Adipocyte (in vitro differentiated cells): ENCODE measurements at regions not wholly inside any gene's neighbourhood (a gene's known extent, or its start where the extent isn't known, plus 50 kb on each side); places are given as distances from the start of the nearest gene placed in this dataset.

Source experiments
- DNase-seq: peaks from one replicate; pipeline ENCODE4 v3.0.0-alpha.2; 2015; ENCODE audit warnings: low read depth
- H3K27me3 ChIP-seq: replicated peaks from 2 replicates; pipeline ENCODE4 v1.7.0; 2013; ENCODE audit warnings: mild to moderate bottlenecking, low read length, moderate library complexity; ENCODE audit not compliant: control insufficient read depth, insufficient read depth
- H3K36me3 ChIP-seq: 2 replicates; pipeline ENCODE4 v1.7.0; 2013; ENCODE audit warnings: low read length, mild to moderate bottlenecking, moderate library complexity; ENCODE audit not compliant: control insufficient read depth, insufficient read depth, severe bottlenecking
- H3K4me1 ChIP-seq: 2 replicates; pipeline ENCODE4 v1.7.0; 2013; ENCODE audit warnings: mild to moderate bottlenecking, low read length, moderate library complexity; ENCODE audit not compliant: control insufficient read depth, insufficient read depth
- H3K4me3 ChIP-seq: 2 replicates; pipeline ENCODE4 v1.7.0; 2013; ENCODE audit warnings: mild to moderate bottlenecking, low read length, moderate library complexity
- H3K9ac ChIP-seq: 2 replicates; pipeline ENCODE4 v1.7.0; 2013; ENCODE audit warnings: mild to moderate bottlenecking, low read length, moderate library complexity
- H3K9me3 ChIP-seq: 2 replicates; pipeline ENCODE4 v1.7.0; 2013; ENCODE audit warnings: mild to moderate bottlenecking, low read length, moderate library complexity; ENCODE audit not compliant: control insufficient read depth

- H3K36me3 ChIP-seq, result no peaks in the 10 kb centered on the region
- peaks cover 2% of the 10 kb centered on the region for H3K9me3 ChIP-seq
- no peak overlapping the region for H3K9ac ChIP-seq
- no peak overlapping the region for H3K4me3 ChIP-seq
- H3K27me3 ChIP-seq, result no peaks in the 10 kb centered on the region
- no peak for DNase-seq
- no peaks in the 10 kb centered on the region for H3K4me1 ChIP-seq
Observed at GRCh38 chrX:128309311-128309710, 257.1 kb upstream of the ACTRT1 start.

DNA sequence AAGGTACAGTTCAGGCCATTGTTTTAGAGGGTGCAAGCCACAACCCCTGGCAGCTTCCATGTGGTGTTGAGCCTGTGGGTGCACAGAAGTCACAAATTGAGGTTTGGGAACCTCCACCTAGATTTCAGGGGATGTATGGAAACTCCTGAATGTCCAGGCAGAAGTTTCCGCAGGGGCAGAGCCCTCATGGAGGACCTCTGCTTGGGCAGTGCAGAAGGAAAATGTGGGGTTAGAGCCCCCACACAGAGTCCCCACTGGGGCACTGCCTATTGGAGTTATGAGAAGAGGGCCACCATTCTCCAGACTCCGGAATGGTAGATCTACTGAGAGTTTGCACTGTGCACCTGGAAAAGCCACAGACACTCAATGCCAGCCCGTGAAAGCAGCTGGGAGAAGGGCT lies 242.0 kb upstream of the ACTRT1 start:
- H3K9me3 ChIP-seq, result peaks cover 5% of the 10 kb centered on the region
- no peaks in the 10 kb centered on the region for H3K36me3 ChIP-seq
- no peak for DNase-seq
- no peak overlapping the region for H3K9ac ChIP-seq
- H3K4me1 ChIP-seq, result no peaks in the 10 kb centered on the region
- H3K4me3 ChIP-seq, result no peak overlapping the region
- H3K27me3 ChIP-seq, result no peaks in the 10 kb centered on the region

DNA sequence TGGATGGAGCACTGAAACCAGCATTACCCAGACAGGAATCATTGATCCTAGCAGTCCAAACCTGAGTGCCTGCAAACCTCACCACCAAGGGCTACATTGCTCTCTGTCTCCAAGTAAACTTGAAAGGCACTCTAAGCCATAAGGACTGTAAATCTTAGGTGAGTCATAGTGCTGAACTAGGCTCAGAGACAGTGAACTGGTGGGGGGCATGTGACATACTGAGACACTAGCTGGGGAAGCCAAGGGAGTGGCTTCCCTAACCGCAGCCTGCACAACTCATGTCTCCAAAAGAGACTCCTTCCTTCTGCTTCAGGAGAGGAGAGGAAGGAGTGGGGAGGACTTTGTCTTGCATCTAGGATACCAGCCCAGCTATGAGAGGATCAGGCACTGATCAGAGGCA lies 235.5 kb upstream of the ACTRT1 start:
- Histone ChIP-seq H3K27me3 (no peaks in the 10 kb centered on the region), H3K9ac (no peak overlapping the region), H3K9me3 (peaks cover 9% of the 10 kb centered on the region), H3K36me3 (no peaks in the 10 kb centered on the region), H3K4me3 (no peak overlapping the region), H3K4me1 (no peaks in the 10 kb centered on the region)
- DNase-seq, result no peak

GRCh38 chrX:128250621-128251020 lies 198.4 kb upstream of the ACTRT1 start:
- Histone ChIP-seq H3K9me3 (peaks cover 4% of the 10 kb centered on the region), H3K9ac (no peak overlapping the region), H3K4me1 (no peaks in the 10 kb centered on the region), H3K27me3 (no peaks in the 10 kb centered on the region), H3K4me3 (no peak overlapping the region), H3K36me3 (no peaks in the 10 kb centered on the region)
- no peak for DNase-seq

DNA sequence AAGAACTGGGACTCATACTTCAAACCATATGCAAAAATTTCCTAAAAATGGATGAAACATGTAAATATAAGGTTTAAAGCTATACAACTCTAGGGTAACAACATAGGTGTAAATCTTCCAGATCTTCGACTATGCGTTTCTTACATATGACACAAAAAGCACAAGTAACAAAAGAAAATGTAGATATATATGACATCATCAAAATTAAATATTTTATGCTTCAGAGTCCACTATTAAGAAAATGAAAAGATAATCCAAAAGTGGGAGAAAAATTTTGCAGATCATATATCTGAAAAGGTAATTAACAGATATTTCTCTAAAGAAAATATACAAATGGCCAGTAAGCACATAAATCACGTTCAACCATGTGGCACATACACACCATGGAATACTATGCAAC lies 164.2 kb upstream of the ACTRT1 start:
- Histone ChIP-seq H3K27me3 (no peaks in the 10 kb centered on the region), H3K9me3 (peaks cover 8% of the 10 kb centered on the region), H3K4me1 (no peaks in the 10 kb centered on the region), H3K9ac (no peak overlapping the region), H3K4me3 (no peak overlapping the region), H3K36me3 (no peaks in the 10 kb centered on the region)
- DNase-seq, result no peak

DNA sequence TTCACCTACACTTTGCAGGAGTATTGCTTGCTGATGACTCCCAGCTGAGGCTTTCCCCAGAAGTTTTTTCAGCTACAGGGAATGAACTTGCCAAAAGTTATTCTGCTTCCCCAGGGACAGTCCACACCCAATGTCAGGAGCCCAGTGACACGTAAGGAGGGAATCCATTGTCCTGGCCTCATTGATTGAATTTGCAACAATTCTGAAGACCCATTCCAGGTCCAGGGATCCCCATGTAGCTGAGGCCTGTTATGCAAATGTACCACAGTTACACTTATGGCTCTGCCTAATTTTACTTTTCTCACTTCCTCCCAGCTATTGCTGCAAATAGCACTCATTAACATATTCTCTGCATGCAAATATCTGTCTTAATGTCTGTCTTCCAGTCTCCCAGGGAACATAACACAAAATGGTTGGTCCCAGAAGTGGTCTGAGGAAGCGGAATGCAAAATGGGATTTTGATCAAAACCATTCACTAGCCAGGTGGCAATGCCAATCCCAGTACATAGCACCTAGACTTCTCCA lies 113.7 kb upstream of the ACTRT1 start:
- H3K27me3 ChIP-seq, result no peaks in the 10 kb centered on the region
- H3K9ac ChIP-seq, result no peak overlapping the region
- no peak for DNase-seq
- H3K36me3 ChIP-seq, result no peaks in the 10 kb centered on the region
- peaks cover 5% of the 10 kb centered on the region for H3K9me3 ChIP-seq
- H3K4me1 ChIP-seq, result no peaks in the 10 kb centered on the region
- no peak overlapping the region for H3K4me3 ChIP-seq

DNA sequence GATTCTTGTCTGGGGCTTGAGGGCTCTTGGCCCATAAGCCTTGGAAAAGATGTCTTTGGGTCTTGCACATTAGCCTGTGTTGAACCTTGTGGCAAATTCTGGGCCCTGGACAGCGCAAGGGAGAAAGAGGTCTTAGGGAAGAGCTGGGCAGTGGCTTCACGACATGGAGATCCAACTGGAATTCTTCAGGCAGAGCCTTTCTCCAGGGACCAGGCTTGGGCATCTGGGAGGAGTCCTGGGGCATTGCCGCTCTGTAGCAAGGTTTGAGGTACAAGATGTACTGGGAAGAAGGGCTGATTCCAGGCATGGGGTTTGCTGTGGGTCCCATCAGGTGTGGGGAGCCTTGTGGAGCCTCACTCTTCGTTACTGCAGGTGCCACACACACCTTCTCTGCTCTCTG lies 104.0 kb upstream of the ACTRT1 start:
- peaks cover 20% of the 10 kb centered on the region for H3K9me3 ChIP-seq
- no peak overlapping the region for H3K9ac ChIP-seq
- H3K36me3 ChIP-seq, result no peaks in the 10 kb centered on the region
- H3K4me3 ChIP-seq, result no peak overlapping the region
- no peaks in the 10 kb centered on the region for H3K27me3 ChIP-seq
- H3K4me1 ChIP-seq, result no peaks in the 10 kb centered on the region
- DNase-seq, result no peak

DNA sequence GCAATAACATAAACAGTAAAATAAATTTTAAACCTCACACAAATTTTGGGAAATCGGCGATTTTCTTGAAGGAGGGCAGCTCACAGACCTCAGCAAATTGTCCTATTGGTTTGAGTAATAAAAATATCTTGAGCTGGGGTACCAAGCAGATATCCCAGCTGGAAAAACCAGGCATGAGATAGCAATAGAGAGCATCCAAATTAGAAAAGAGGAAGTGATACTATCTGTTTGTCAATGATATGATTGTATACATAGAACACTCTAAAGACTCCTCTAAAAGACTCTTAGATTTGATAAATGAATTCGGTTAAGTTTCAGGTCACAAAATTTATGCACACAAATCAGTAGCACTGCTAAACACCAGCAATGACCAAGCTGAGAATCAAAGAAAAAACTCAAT lies 90.5 kb upstream of the ACTRT1 start:
- H3K4me1 ChIP-seq, result no peaks in the 10 kb centered on the region
- DNase-seq, result no peak
- no peaks in the 10 kb centered on the region for H3K27me3 ChIP-seq
- no peak overlapping the region for H3K4me3 ChIP-seq
- peaks cover 3% of the 10 kb centered on the region for H3K9me3 ChIP-seq
- H3K36me3 ChIP-seq, result no peaks in the 10 kb centered on the region
- H3K9ac ChIP-seq, result no peak overlapping the region

GRCh38 chrX:128106630-128107029 lies 54.4 kb upstream of the ACTRT1 start:
- H3K27me3 ChIP-seq, result no peaks in the 10 kb centered on the region
- H3K4me3 ChIP-seq, result no peak overlapping the region
- no peaks in the 10 kb centered on the region for H3K4me1 ChIP-seq
- no peaks in the 10 kb centered on the region for H3K36me3 ChIP-seq
- no peak for DNase-seq
- H3K9me3 ChIP-seq, result no peaks in the 10 kb centered on the region
- H3K9ac ChIP-seq, result no peak overlapping the region

DNA sequence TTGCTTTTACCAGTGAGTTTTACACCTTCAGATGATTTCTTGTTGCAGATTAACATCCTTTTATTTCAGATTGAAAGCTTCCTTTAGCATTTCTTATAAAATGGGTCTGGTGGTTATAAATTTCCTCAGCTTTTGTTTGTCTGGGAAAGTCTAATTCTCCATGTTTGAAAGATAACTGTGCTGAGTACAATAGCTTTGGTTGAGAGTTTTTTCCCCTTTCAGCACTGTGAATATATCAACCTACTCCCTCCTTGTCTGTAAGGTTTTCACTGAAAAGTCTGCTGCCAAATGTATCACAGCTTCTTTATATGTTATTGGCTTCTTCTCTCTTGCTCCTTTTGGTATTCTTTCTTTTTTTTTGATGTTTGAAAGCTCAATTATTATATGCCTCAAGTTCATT lies 53.5 kb upstream of the ACTRT1 start:
- DNase-seq, result no peak
- H3K27me3 ChIP-seq, result no peaks in the 10 kb centered on the region
- no peaks in the 10 kb centered on the region for H3K36me3 ChIP-seq
- H3K9me3 ChIP-seq, result no peaks in the 10 kb centered on the region
- H3K4me1 ChIP-seq, result no peaks in the 10 kb centered on the region
- no peak overlapping the region for H3K9ac ChIP-seq
- H3K4me3 ChIP-seq, result no peak overlapping the region
